SIG-M5 (cell line): ENCODE measurements at regions not wholly inside any gene's neighbourhood (a gene's known extent, or its start where the extent isn't known, plus 50 kb on each side); places are given as distances from the start of the nearest gene placed in this dataset.

Experiments
- DNase-seq: peaks from one replicate; lab custom pipeline; 2025; lab: John Stamatoyannopoulos, UW

GRCh38 chr3:193929921-193930646 lies 205.9 kb upstream of the HES1 start:
- no peak for DNase-seq

- no peak for DNase-seq
These were observed 203.8 kb upstream of the HES1 start for GRCh38 chr3:193932136-193932535.

- DNase-seq: no peak
These were observed 203.4 kb upstream of the HES1 start for GRCh38 chr3:193932576-193932975.

- DNase-seq: no peak
These were observed 202.5 kb upstream of the HES1 start for GRCh38 chr3:193933451-193933850.

- no peak for DNase-seq
These were observed 200.0 kb upstream of the HES1 start for GRCh38 chr3:193935916-193936315.

- no peak for DNase-seq
These were observed 197.3 kb upstream of the HES1 start for GRCh38 chr3:193938613-193939012.

- no peak for DNase-seq
These were observed 196.4 kb upstream of the HES1 start for GRCh38 chr3:193939527-193939926.

GRCh38 chr3:193940526-193940925 lies 195.4 kb upstream of the HES1 start:
- no peak for DNase-seq

GRCh38 chr3:193941486-193941885 lies 194.5 kb upstream of the HES1 start:
- no peak for DNase-seq

GRCh38 chr3:193942516-193943055 lies 193.4 kb upstream of the HES1 start:
- DNase-seq: no peak

- DNase-seq: no peak
These were observed 192.7 kb upstream of the HES1 start for GRCh38 chr3:193943200-193943599.

GRCh38 chr3:193943851-193944517 lies 192.0 kb upstream of the HES1 start:
- DNase-seq: no peak

- no peak for DNase-seq
These were observed 191.4 kb upstream of the HES1 start for GRCh38 chr3:193944518-193944884.

GRCh38 chr3:193945143-193945542 lies 190.8 kb upstream of the HES1 start:
- DNase-seq: no peak

GRCh38 chr3:193946945-193947344 lies 189.0 kb upstream of the HES1 start:
- no peak for DNase-seq

GRCh38 chr3:193947596-193947995 lies 188.4 kb upstream of the HES1 start:
- no peak for DNase-seq

GRCh38 chr3:193948459-193948858 lies 187.5 kb upstream of the HES1 start:
- DNase-seq: no peak

GRCh38 chr3:193951859-193952258 lies 184.1 kb upstream of the HES1 start:
- DNase-seq: no peak

GRCh38 chr3:193954752-193955151 lies 181.2 kb upstream of the HES1 start:
- no peak for DNase-seq

- DNase-seq: no peak
These were observed 180.2 kb upstream of the HES1 start for GRCh38 chr3:193955719-193956118.

- no peak for DNase-seq
These were observed 176.1 kb upstream of the HES1 start for GRCh38 chr3:193959861-193960260.

GRCh38 chr3:193960487-193961274 lies 175.3 kb upstream of the HES1 start:
- DNase-seq: no peak
